T-helper 17 cell (primary cell): ENCODE measurements at regions not wholly inside any gene's neighbourhood (a gene's known extent, or its start where the extent isn't known, plus 50 kb on each side); places are given as distances from the start of the nearest gene placed in this dataset.

Experiments used
- ATAC-seq: fragments of 150-1000 bp; cut with Tn5 transposase; 2 replicates; pipeline ENCODE4 v1.10.0; 2021; ENCODE audit warnings: mild to moderate bottlenecking, moderate library complexity
- DNase-seq, 3 donors: peaks; one replicate each; pipeline versions ENCODE4 v3.0.0 to v3.0.0-alpha.2; 2020 to 2021
- H3K9me3 ChIP-seq: one replicate; pipeline ENCODE4 v1.7.0; 2013; ENCODE audit warnings: low read length, mild to moderate bottlenecking; ENCODE audit not compliant: control insufficient read depth, poor library complexity, severe bottlenecking
- H3K27ac Mint-ChIP-seq: one replicate; pipeline ENCODE4 v1.8.0; 2022; ENCODE audit warnings: mild to moderate bottlenecking, moderate library complexity, mixed read lengths
- H3K27me3 Mint-ChIP-seq: one replicate; pipeline ENCODE4 v1.8.0; 2022; ENCODE audit warnings: mixed read lengths
- H3K36me3 Mint-ChIP-seq: one replicate; pipeline ENCODE4 v1.8.0; 2022; ENCODE audit warnings: low read depth, mixed read lengths
- H3K4me1 Mint-ChIP-seq: one replicate; pipeline ENCODE4 v1.8.0; 2022; ENCODE audit warnings: mild to moderate bottlenecking, mixed read lengths
- H3K4me3 Mint-ChIP-seq: one replicate; pipeline ENCODE4 v1.8.0; 2022; ENCODE audit warnings: mild to moderate bottlenecking, moderate library complexity, mixed read lengths

DNA sequence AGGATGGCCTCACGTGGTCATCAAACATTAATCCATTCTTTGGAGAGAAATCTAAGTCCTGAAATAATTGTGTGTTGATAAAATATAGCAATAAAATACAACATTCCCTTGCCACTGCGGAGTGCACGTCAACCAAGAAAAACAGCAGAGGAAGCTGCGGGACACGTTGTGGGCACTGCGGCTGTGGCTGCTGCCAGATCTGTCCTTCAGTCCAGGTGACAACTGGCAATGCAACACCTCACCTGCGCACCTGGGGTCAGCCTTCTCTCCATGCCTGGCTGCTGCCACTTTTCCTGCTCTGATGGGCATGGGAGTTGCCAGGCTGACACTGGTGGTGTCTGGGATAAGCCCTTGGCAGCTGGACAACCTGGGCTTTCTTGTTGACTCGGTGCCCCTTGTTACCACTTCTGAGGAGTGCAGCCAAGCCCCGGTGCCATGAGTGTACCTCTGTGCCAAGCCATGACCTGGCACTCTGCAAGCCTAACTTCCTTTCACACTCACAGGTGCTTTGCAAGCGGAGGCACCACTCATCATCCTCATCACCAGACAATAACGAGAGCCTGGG lies 251.6 kb upstream of the TSHZ3 start:
- H3K36me3 Mint-ChIP-seq = no peaks in the 10 kb centered on the region
- H3K27me3 Mint-ChIP-seq = peaks cover 16% of the 10 kb centered on the region
- H3K4me3 Mint-ChIP-seq = no peak overlapping the region
- DNase-seq (no peak), ATAC-seq (no peak)
- no peaks in the 10 kb centered on the region for H3K4me1 Mint-ChIP-seq
- H3K27ac Mint-ChIP-seq = no peak overlapping the region
- H3K9me3 ChIP-seq = no peaks in the 10 kb centered on the region

GRCh38 chr19:31601855-31602254 lies 252.6 kb upstream of the TSHZ3 start:
- Mint-ChIP-seq H3K27ac (no peak overlapping the region), H3K4me1 (no peaks in the 10 kb centered on the region), H3K4me3 (no peak overlapping the region), H3K36me3 (no peaks in the 10 kb centered on the region), H3K27me3 (peaks cover 9% of the 10 kb centered on the region)
- DNase-seq = no peak
- H3K9me3 ChIP-seq = no peaks in the 10 kb centered on the region
- no peak for ATAC-seq

- ATAC-seq = no peak
- H3K27me3 Mint-ChIP-seq = peaks cover 7% of the 10 kb centered on the region
- H3K4me1 Mint-ChIP-seq = no peaks in the 10 kb centered on the region
- no peak overlapping the region for H3K27ac Mint-ChIP-seq
- H3K36me3 Mint-ChIP-seq = no peaks in the 10 kb centered on the region
- no peak for DNase-seq
- H3K4me3 Mint-ChIP-seq = no peak overlapping the region
- H3K9me3 ChIP-seq = no peaks in the 10 kb centered on the region
Measured at GRCh38 chr19:31602548-31602947, 253.3 kb upstream of the TSHZ3 start.

DNA sequence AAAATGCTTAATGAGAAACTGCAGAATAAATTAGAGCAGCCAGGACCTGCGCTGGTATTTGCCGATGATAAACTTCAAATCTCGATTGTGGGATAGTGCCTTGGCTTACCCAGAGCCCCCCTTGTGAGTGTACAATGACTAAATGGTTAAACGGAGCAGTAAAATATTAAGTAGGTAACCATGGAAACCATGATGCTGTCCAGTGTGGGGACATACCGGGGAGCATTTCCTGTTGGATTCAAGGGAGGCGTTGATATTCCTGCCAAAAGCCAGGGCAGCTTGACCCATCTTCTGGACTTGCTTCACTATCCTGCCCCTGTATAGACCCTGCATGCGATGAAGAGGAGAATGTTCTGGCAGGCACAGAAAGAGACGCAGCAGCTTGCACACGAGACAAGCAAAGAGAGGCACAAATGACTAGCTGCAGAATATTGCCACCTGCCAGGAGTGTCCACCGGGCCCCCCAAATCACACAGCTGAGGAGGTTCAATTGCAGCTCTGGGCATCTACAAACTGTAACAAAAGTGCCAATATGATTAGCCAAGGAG lies 255.3 kb upstream of the TSHZ3 start:
- no peaks in the 10 kb centered on the region for H3K36me3 Mint-ChIP-seq
- no peak overlapping the region for H3K4me3 Mint-ChIP-seq
- peaks cover 7% of the 10 kb centered on the region for H3K27me3 Mint-ChIP-seq
- no peaks in the 10 kb centered on the region for H3K9me3 ChIP-seq
- no peak for DNase-seq
- no peak overlapping the region for H3K27ac Mint-ChIP-seq
- no peak for ATAC-seq
- no peaks in the 10 kb centered on the region for H3K4me1 Mint-ChIP-seq

DNA sequence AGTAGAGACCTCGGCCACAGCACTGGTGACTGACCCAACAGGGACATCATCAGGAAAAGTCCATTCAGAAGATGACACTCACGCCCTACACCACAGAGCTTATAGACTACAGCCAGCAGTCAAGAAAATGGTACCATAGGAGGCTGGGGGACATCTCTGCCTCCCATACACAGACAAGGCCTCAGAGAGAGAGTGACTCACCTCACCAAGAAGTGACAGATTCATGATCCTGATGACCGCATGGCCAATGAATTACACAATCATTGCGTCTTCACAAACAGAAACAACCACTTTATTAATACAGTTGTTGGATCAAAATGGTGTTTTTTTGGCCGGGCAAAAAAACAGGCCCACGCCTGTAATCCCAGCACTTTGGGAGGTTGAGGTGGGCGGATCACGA lies 260.8 kb upstream of the TSHZ3 start:
- H3K27me3 Mint-ChIP-seq = peaks cover 4% of the 10 kb centered on the region
- H3K4me1 Mint-ChIP-seq = no peaks in the 10 kb centered on the region
- H3K9me3 ChIP-seq = no peaks in the 10 kb centered on the region
- DNase-seq = no peak
- H3K27ac Mint-ChIP-seq = no peak overlapping the region
- H3K36me3 Mint-ChIP-seq = no peaks in the 10 kb centered on the region
- no peak for ATAC-seq
- no peak overlapping the region for H3K4me3 Mint-ChIP-seq

GRCh38 chr19:31611046-31611877 lies 262.0 kb upstream of the TSHZ3 start:
- H3K4me3 Mint-ChIP-seq = no peak overlapping the region

GRCh38 chr19:31612873-31613272 lies 263.6 kb upstream of the TSHZ3 start:
- H3K27ac Mint-ChIP-seq = no peak overlapping the region
- no peak overlapping the region for H3K4me3 Mint-ChIP-seq
- ATAC-seq = no peak
- no peaks in the 10 kb centered on the region for H3K9me3 ChIP-seq
- no peaks in the 10 kb centered on the region for H3K36me3 Mint-ChIP-seq
- no peaks in the 10 kb centered on the region for H3K27me3 Mint-ChIP-seq
- H3K4me1 Mint-ChIP-seq = no peaks in the 10 kb centered on the region
- DNase-seq = no peak

More at GRCh38 chr19:31611046-31611877, 262.0 kb upstream of the TSHZ3 start:
- no peak for ATAC-seq
- no peak for DNase-seq
- H3K27me3 Mint-ChIP-seq = no peaks in the 10 kb centered on the region
- H3K27ac Mint-ChIP-seq = no peak overlapping the region
- H3K36me3 Mint-ChIP-seq = no peaks in the 10 kb centered on the region
- H3K9me3 ChIP-seq = no peaks in the 10 kb centered on the region
- no peaks in the 10 kb centered on the region for H3K4me1 Mint-ChIP-seq

- no peak overlapping the region for H3K4me3 Mint-ChIP-seq
- no peaks in the 10 kb centered on the region for H3K36me3 Mint-ChIP-seq
- ATAC-seq (no peak), DNase-seq (no peak)
- H3K9me3 ChIP-seq = no peaks in the 10 kb centered on the region
- no peak overlapping the region for H3K27ac Mint-ChIP-seq
- H3K4me1 Mint-ChIP-seq = no peaks in the 10 kb centered on the region
- H3K27me3 Mint-ChIP-seq = no peaks in the 10 kb centered on the region
Measured at GRCh38 chr19:31613683-31614219, 264.5 kb upstream of the TSHZ3 start.

DNA sequence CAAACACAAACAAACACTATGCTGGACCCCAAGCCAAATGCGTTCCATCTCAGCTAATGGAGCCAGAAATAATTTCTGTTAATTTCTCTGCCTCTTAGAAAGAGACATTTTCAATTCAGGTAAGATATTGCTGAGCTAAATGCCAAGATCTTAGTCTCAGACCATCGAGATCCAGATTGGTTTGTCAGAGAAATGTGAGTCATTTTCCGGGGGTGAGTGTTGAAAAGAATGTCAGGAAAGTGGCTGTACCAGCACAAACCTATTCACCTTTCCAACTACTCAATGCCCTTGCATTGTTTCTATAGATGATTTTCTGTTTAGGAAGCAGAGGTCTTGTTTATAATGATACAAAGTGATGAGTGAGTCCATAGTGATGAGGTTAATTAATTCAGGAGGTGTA lies 266.8 kb upstream of the TSHZ3 start:
- H3K27me3 Mint-ChIP-seq = no peaks in the 10 kb centered on the region
- no peak overlapping the region for H3K4me3 Mint-ChIP-seq
- ATAC-seq (no peak), DNase-seq (no peak)
- H3K9me3 ChIP-seq = no peaks in the 10 kb centered on the region
- H3K4me1 Mint-ChIP-seq = no peaks in the 10 kb centered on the region
- no peaks in the 10 kb centered on the region for H3K36me3 Mint-ChIP-seq
- no peak overlapping the region for H3K27ac Mint-ChIP-seq

DNA sequence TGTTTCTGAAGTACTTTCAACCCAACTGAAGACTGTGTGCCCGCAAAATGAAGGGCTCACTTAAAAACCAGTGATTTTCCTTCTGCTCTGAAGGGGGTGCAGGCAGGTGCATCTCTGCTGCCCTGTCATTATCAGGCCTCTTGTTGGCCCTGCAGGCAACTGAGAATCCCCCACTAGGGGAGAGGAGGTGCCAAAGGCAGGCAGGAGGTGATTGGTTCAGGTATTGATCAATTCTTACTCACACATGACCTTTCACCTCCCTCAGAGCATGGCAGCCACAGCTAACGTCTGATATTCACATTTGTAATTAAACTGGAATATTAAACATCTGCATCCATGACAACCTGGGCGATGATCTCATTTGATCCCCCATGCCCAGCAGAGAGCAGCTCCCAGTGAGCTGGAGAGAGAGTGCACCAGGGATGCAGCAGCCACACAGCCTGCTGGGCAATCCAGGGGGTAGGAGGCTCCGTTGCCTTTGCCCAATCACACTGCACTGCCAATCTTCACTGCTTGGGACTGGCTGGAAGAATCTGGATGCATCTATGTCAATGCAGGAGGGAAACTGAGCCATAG lies 267.9 kb upstream of the TSHZ3 start:
- no peaks in the 10 kb centered on the region for H3K27me3 Mint-ChIP-seq
- H3K36me3 Mint-ChIP-seq = no peaks in the 10 kb centered on the region
- no peaks in the 10 kb centered on the region for H3K4me1 Mint-ChIP-seq
- H3K4me3 Mint-ChIP-seq = no peak overlapping the region
- DNase-seq = no peak
- no peak for ATAC-seq
- no peaks in the 10 kb centered on the region for H3K9me3 ChIP-seq
- no peak overlapping the region for H3K27ac Mint-ChIP-seq

GRCh38 chr19:31625056-31625455 lies 275.8 kb upstream of the TSHZ3 start:
- Mint-ChIP-seq H3K4me3 (no peak overlapping the region), H3K4me1 (no peaks in the 10 kb centered on the region), H3K27ac (no peak overlapping the region), H3K36me3 (no peaks in the 10 kb centered on the region), H3K27me3 (no peaks in the 10 kb centered on the region)
- DNase-seq = no peak
- no peak for ATAC-seq
- H3K9me3 ChIP-seq = no peaks in the 10 kb centered on the region

DNA sequence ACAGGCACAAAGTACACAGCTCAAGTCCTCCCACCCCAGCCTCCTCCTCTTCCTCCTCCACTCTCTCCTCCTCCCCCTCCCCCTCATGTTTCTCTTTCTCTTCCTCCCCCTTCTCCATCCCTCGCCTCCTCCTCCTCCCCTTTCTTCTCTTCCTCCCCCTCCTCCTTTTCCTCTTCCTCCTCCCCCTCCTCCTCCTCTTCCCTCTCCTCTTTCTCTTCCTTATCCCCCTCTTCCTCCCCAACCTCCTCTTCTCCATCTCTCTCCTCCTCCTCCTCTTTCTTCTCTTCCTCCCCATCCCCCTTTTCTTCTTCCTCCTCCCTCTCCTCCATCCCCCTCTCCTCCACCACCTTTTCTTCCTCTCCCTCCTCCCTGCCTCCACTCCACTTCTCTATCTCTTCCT lies 276.3 kb upstream of the TSHZ3 start:
- Mint-ChIP-seq H3K4me3 (no peak overlapping the region), H3K27ac (no peak overlapping the region), H3K4me1 (no peaks in the 10 kb centered on the region), H3K27me3 (no peaks in the 10 kb centered on the region), H3K36me3 (no peaks in the 10 kb centered on the region)
- ATAC-seq (no peak), DNase-seq (no peak)
- no peaks in the 10 kb centered on the region for H3K9me3 ChIP-seq

GRCh38 chr19:31626941-31627340 lies 277.7 kb upstream of the TSHZ3 start:
- no peak overlapping the region for H3K4me3 Mint-ChIP-seq
- no peaks in the 10 kb centered on the region for H3K4me1 Mint-ChIP-seq
- no peak overlapping the region for H3K27ac Mint-ChIP-seq
- H3K9me3 ChIP-seq = no peaks in the 10 kb centered on the region
- ATAC-seq (no peak), DNase-seq (no peak)
- no peaks in the 10 kb centered on the region for H3K36me3 Mint-ChIP-seq
- no peaks in the 10 kb centered on the region for H3K27me3 Mint-ChIP-seq
